ENCODE measurements at regions not wholly inside any gene's neighbourhood (a gene's known extent, or its start where the extent isn't known, plus 50 kb on each side); places are given as distances from the start of the nearest gene placed in this dataset.

GRCh38 chr9:1875921-1876448, 139.2 kb upstream of the SMARCA2 start:
- peak; percentile 12 for DNase-seq
- in situ Hi-C loops (cut with MboI; ENCODE audit: low pct_ligation_motif_present in 1 of 4, low pct_unique_long_range_greater_than_20kb in 1 of 4, low sequenced_read_pairs in 3 of 4) (no loop called here), intact Hi-C loops (cut with DNase I; ENCODE audit: low total_unique reads) (no loop called here)
- no peak for TF ChIP-seq EP300 (IDR thresholded peaks at IDR 0.05; ENCODE audit: low read depth)
- no peak for TF ChIP-seq POLR2A (IDR thresholded peaks at IDR 0.05)
- TF ChIP-seq, protein P1, sequence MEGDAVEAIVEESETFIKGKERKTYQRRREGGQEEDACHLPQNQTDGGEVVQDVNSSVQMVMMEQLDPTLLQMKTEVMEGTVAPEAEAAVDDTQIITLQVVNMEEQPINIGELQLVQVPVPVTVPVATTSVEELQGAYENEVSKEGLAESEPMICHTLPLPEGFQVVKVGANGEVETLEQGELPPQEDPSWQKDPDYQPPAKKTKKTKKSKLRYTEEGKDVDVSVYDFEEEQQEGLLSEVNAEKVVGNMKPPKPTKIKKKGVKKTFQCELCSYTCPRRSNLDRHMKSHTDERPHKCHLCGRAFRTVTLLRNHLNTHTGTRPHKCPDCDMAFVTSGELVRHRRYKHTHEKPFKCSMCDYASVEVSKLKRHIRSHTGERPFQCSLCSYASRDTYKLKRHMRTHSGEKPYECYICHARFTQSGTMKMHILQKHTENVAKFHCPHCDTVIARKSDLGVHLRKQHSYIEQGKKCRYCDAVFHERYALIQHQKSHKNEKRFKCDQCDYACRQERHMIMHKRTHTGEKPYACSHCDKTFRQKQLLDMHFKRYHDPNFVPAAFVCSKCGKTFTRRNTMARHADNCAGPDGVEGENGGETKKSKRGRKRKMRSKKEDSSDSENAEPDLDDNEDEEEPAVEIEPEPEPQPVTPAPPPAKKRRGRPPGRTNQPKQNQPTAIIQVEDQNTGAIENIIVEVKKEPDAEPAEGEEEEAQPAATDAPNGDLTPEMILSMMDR (IDR thresholded peaks at IDR 0.05): no peak
- no peak for TF ChIP-seq POLR2AphosphoS5 (IDR thresholded peaks at IDR 0.05)
- WGBS, 2 donors (ENCODE audit: low coverage in 1 of 2): 47 to 50% methylated on average over 2 to 5 of the region's 5 CpGs
- H3K27me3 ChIP-seq: no peaks in the 10 kb centered on the region
- no peaks in the 10 kb centered on the region for H3K4me1 ChIP-seq
- no peaks in the 10 kb centered on the region for H3K36me3 ChIP-seq
- H3K9me3 ChIP-seq: no peaks in the 10 kb centered on the region
- H3K4me3 ChIP-seq: no peak overlapping the region
- no peak overlapping the region for H3K27ac ChIP-seq

- no peak overlapping the region for H3K27ac ChIP-seq
- no peak overlapping the region for H3K4me3 ChIP-seq
- intact Hi-C loops (cut with DNase I; ENCODE audit: low total_unique reads) (no loop called here), in situ Hi-C loops (cut with MboI; ENCODE audit: low pct_ligation_motif_present in 1 of 4, low pct_unique_long_range_greater_than_20kb in 1 of 4, low sequenced_read_pairs in 3 of 4) (no loop called here)
- no peaks in the 10 kb centered on the region for H3K27me3 ChIP-seq
- no peak for DNase-seq
- WGBS, 2 donors (ENCODE audit: low coverage in 1 of 2): 73 to 80% methylated on average over 5 of the region's 5 CpGs
- H3K9me3 ChIP-seq: no peaks in the 10 kb centered on the region
- no peaks in the 10 kb centered on the region for H3K36me3 ChIP-seq
- no peak for TF ChIP-seq POLR2A (IDR thresholded peaks at IDR 0.05)
- TF ChIP-seq POLR2AphosphoS5 (IDR thresholded peaks at IDR 0.05): no peak
- no peak for TF ChIP-seq EP300 (IDR thresholded peaks at IDR 0.05; ENCODE audit: low read depth)
- TF ChIP-seq, protein P1 (IDR thresholded peaks at IDR 0.05): no peak
- H3K4me1 ChIP-seq: no peaks in the 10 kb centered on the region
Observed at GRCh38 chr9:1876891-1877496, 138.2 kb upstream of the SMARCA2 start.

DNA sequence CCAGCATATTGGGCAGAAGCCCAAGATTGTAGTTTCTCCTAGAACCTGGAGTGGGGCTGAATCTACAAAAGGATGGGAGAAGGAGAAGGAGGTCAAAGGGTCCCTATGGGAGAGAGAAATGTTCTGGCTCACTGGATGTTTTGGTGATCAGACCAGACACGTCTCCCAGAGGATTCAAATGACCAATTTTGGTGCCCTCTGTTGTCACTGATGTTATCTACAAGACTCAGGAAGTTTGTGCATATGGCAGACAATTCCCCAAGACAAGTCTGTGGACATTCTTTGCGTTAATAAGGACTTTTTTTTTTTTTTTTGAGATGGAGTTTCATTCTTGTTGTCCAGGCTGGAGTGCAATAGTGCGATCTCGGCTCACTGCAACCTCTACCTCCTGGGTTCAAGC, 137.2 kb upstream of the SMARCA2 start:
- intact Hi-C loops (cut with DNase I; ENCODE audit: low total_unique reads) (no loop called here), in situ Hi-C loops (cut with MboI; ENCODE audit: low pct_ligation_motif_present in 1 of 4, low pct_unique_long_range_greater_than_20kb in 1 of 4, low sequenced_read_pairs in 3 of 4) (no loop called here)
- H3K4me3 ChIP-seq: no peak overlapping the region
- no peaks in the 10 kb centered on the region for H3K27me3 ChIP-seq
- no peaks in the 10 kb centered on the region for H3K4me1 ChIP-seq
- H3K27ac ChIP-seq: no peak overlapping the region
- 83 to 100% methylated on average over 2 to 4 of the region's 4 CpGs for WGBS, 2 donors (ENCODE audit: low coverage in 1 of 2)
- DNase-seq: no peak
- TF ChIP-seq, protein P1 (IDR thresholded peaks at IDR 0.05): no peak
- TF ChIP-seq EP300 (IDR thresholded peaks at IDR 0.05; ENCODE audit: low read depth) (no peak), POLR2AphosphoS5 (IDR thresholded peaks at IDR 0.05) (no peak), POLR2A (IDR thresholded peaks at IDR 0.05) (no peak)
- H3K9me3 ChIP-seq: no peaks in the 10 kb centered on the region
- no peaks in the 10 kb centered on the region for H3K36me3 ChIP-seq

DNA sequence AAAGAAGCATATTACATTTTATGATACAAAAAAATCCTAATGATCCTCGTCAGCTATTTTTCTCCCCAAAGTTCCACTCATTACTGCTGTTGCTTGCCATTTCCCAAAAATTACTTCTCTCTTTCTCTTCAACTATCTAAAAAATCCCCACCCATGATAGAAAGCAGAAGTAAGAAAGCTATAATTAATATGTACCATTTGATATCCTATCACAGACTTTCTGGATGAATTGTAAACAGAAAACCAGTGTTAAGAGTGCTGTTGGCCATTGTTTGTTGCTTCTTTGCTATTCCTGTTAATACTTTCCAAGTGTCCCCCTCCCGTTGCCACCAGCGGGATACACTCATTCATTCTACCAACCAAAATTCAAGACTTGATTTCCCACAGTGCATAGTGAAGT, 136.3 kb upstream of the SMARCA2 start:
- Histone ChIP-seq H3K9me3 (no peaks in the 10 kb centered on the region), H3K27me3 (no peaks in the 10 kb centered on the region), H3K27ac (no peak overlapping the region), H3K4me1 (no peaks in the 10 kb centered on the region), H3K4me3 (no peak overlapping the region), H3K36me3 (no peaks in the 10 kb centered on the region)
- intact Hi-C loops (cut with DNase I; ENCODE audit: low total_unique reads) (no loop called here), in situ Hi-C loops (cut with MboI; ENCODE audit: low pct_ligation_motif_present in 1 of 4, low pct_unique_long_range_greater_than_20kb in 1 of 4, low sequenced_read_pairs in 3 of 4) (no loop called here)
- TF ChIP-seq POLR2A (IDR thresholded peaks at IDR 0.05) (no peak), POLR2AphosphoS5 (IDR thresholded peaks at IDR 0.05) (no peak), EP300 (IDR thresholded peaks at IDR 0.05; ENCODE audit: low read depth) (no peak)
- TF ChIP-seq, protein P1 (IDR thresholded peaks at IDR 0.05): no peak
- no peak for DNase-seq
- WGBS, 2 donors (ENCODE audit: low coverage in 1 of 2): 68 to 72% methylated on average over 3 of the region's 3 CpGs

Data from transverse colon (tissue), 4 donors.